Motor neuron (in vitro differentiated cells): ENCODE measurements at regions not wholly inside any gene's neighbourhood (a gene's known extent, or its start where the extent isn't known, plus 50 kb on each side); places are given as distances from the start of the nearest gene placed in this dataset.
"Not testable (repeated sequence)": the region's sequence is repeated elsewhere in the genome, so short reads cannot be mapped to it uniquely, and the experiment has no call there.

Source experiments
- ATAC-seq, 8 experiments: fragments of 200-7000 bp; cut with Tn5 transposase; replicated peaks in 6 of 8; 2 replicates each; pipeline ENCODE4 v1.8.0; 2021; ENCODE audit warnings: mild to moderate bottlenecking in 8 of 8, moderate library complexity in 8 of 8
- H3K27ac ChIP-seq, 2 donors: fragments of 250-450 bp; sonication (Bioruptor Pico); 2 replicates each; pipeline ENCODE4 v1.9.0; 2021; ENCODE audit warnings: antibody characterized with exemption in 2 of 2, mild to moderate bottlenecking in 2 of 2, moderate library complexity in 1 of 2
- H3K4me1 ChIP-seq, 2 donors: fragments of 250-450 bp; sonication (Bioruptor Pico); replicated peaks in 1 of 2; 2 replicates each; pipeline ENCODE4 v1.6.1; 2021; ENCODE audit warnings: antibody characterized with exemption in 2 of 2, mild to moderate bottlenecking in 2 of 2, moderate library complexity in 1 of 2
- H3K4me3 ChIP-seq, 5 donors: fragments of 250-450 bp; sonication (Bioruptor Pico); 2 replicates each; pipeline ENCODE4 v1.9.0; 2021; ENCODE audit warnings: antibody characterized with exemption in 5 of 5, mild to moderate bottlenecking in 5 of 5, moderate library complexity in 4 of 5
- WGBS, 10 experiments: fragments of 450-650 bp; shearing (Covaris generic); methylation state at CpG; one replicate each; pipeline ENCODE4 v1.0.0; 2022; 5-methylcytosine and 5-hydroxymethylcytosine counted together
- in situ Hi-C, 9 experiments: fragments of 400-800 bp; cut with MboI; loops; one replicate each; pipeline ENCODE4 v1.15.0; 2021; ENCODE audit warnings: low sequenced_read_pairs in 9 of 9, low pct_unique_long_range_greater_than_20kb in 2 of 9; ENCODE audit not compliant: unreplicated experiment in 9 of 9

- 0 to 100% (median 28%) methylated on average over 1 of the region's 1 CpG; no CpG with 5 or more reads in 2 of the 10 experiments for WGBS, 10 experiments
- no peak for ATAC-seq
- H3K27ac ChIP-seq = no peak overlapping the region
- H3K4me3 ChIP-seq = no peak overlapping the region
- in situ Hi-C loops = loop anchor here in 1 of 9 experiments (25.0 kb wide), 1 partner anchor 90 kb away; no protein-coding TSS in a partner anchor
- H3K4me1 ChIP-seq = no peaks in the 10 kb centered on the region
Measured at GRCh38 chr7:113197274-113197673, 78.9 kb upstream of the SMIM30 start.

GRCh38 chr7:113188396-113188795 lies 70.0 kb upstream of the SMIM30 start:
- H3K4me1 ChIP-seq = no peaks in the 10 kb centered on the region
- no peak overlapping the region for H3K4me3 ChIP-seq
- no peak overlapping the region for H3K27ac ChIP-seq
- 0 to 74% (median 44%) methylated on average over 1 to 4 of the region's 4 CpGs; no CpG with 5 or more reads in 1 of the 10 experiments for WGBS, 10 experiments
- in situ Hi-C loops = loop anchor here in 1 of 9 experiments (25.0 kb wide), 1 partner anchor 99 kb away; no protein-coding TSS in a partner anchor
- no peak for ATAC-seq

GRCh38 chr7:113179313-113179712 lies 61.0 kb upstream of the SMIM30 start:
- in situ Hi-C loops = loop anchor here in 1 of 9 experiments (25.0 kb wide), 1 partner anchor 108 kb away; no protein-coding TSS in a partner anchor
- Histone ChIP-seq H3K4me3 (no peak overlapping the region), H3K27ac (no peak overlapping the region), H3K4me1 (no peaks in the 10 kb centered on the region)
- 0 to 100% (median 94%) methylated on average over 1 to 2 of the region's 2 CpGs; no CpG with 5 or more reads in 4 of the 10 experiments for WGBS, 10 experiments
- ATAC-seq = no peak

- no peaks in the 10 kb centered on the region for H3K4me1 ChIP-seq
- no peak for ATAC-seq
- in situ Hi-C loops = loop anchor here in 1 of 9 experiments (25.0 kb wide), 1 partner anchor 110 kb away; no protein-coding TSS in a partner anchor
- no peak overlapping the region for H3K27ac ChIP-seq
- H3K4me3 ChIP-seq = no peak overlapping the region
- 47 to 100% (median 85%) methylated on average over 2 to 3 of the region's 3 CpGs; no CpG with 5 or more reads in 2 of the 10 experiments for WGBS, 10 experiments
Measured at GRCh38 chr7:113176836-113177235, 58.5 kb upstream of the SMIM30 start.

- H3K4me1 ChIP-seq, H3K4me3 ChIP-seq, ATAC-seq, H3K27ac ChIP-seq: not testable (repeated sequence)
- in situ Hi-C loops = loop anchor here in 1 of 9 experiments (25.0 kb wide), 1 partner anchor 111 kb away; no protein-coding TSS in a partner anchor
Measured at GRCh38 chr7:113176180-113176579, 57.8 kb upstream of the SMIM30 start.

- in situ Hi-C loops = loop anchor here in 1 of 9 experiments (25.0 kb wide), 1 partner anchor 112 kb away; no protein-coding TSS in a partner anchor
- peak in 3 of 8 experiments; percentile 30 to 78 (median 75) for ATAC-seq
- 67 to 100% (median 100%) methylated on average over 1 of the region's 1 CpG; no CpG with 5 or more reads in 3 of the 10 experiments for WGBS, 10 experiments
Measured at GRCh38 chr7:113175525-113176104, 57.3 kb upstream of the SMIM30 start.

GRCh38 chr7:113172726-113173125 lies 54.4 kb upstream of the SMIM30 start:
- 42 to 100% (median 92%) methylated on average over 1 to 8 of the region's 11 CpGs; no CpG with 5 or more reads in 6 of the 10 experiments for WGBS, 10 experiments
- no peaks in the 10 kb centered on the region for H3K4me1 ChIP-seq
- in situ Hi-C loops = loop anchor here in 2 of 9 experiments (25.0 kb wide), 2 partner anchors 115 to 240 kb away; no protein-coding TSS in a partner anchor
- no peak for ATAC-seq
- no peak overlapping the region for H3K4me3 ChIP-seq
- H3K27ac ChIP-seq = no peak overlapping the region

More at GRCh38 chr7:113175525-113176104, 57.3 kb upstream of the SMIM30 start:
- Histone ChIP-seq H3K27ac (no peak overlapping the region), H3K4me1 (no peaks in the 10 kb centered on the region), H3K4me3 (no peak overlapping the region)

GRCh38 chr7:113170591-113170990 lies 52.2 kb upstream of the SMIM30 start:
- in situ Hi-C loops = loop anchor here in 2 of 9 experiments (25.0 kb wide), 2 partner anchors 117 to 242 kb away; no protein-coding TSS in a partner anchor
- no peak for ATAC-seq
- WGBS, 10 experiments = 28 to 92% (median 77%) methylated on average over 1 to 3 of the region's 3 CpGs; no CpG with 5 or more reads in 4 of the 10 experiments
- Histone ChIP-seq H3K4me3 (no peak overlapping the region), H3K4me1 (no peaks in the 10 kb centered on the region), H3K27ac (no peak overlapping the region)
